Peyer's patch (tissue), 4 donors: ENCODE measurements at regions not wholly inside any gene's neighbourhood (a gene's known extent, or its start where the extent isn't known, plus 50 kb on each side); places are given as distances from the start of the nearest gene placed in this dataset.

Experiments used
- CTCF ChIP-seq, 6 experiments: fragments of 450-650 bp in 4 of 6; fragments of 200-600 bp in 2 of 6; sonication (generic) in 1 of 6; IDR thresholded peaks; one replicate each; pipeline ENCODE4 v1.5.1; 2017 to 2019; ENCODE audit warnings: antibody characterized with exemption in 6 of 6, mild to moderate bottlenecking in 3 of 6, moderate library complexity in 1 of 6
- POLR2A ChIP-seq, 2 donors: fragments of 450-650 bp; IDR thresholded peaks; one replicate each; pipeline ENCODE4 v1.5.1; 2017; ENCODE audit warnings: antibody characterized with exemption in 2 of 2, mild to moderate bottlenecking in 2 of 2, moderate library complexity in 2 of 2

- TF ChIP-seq POLR2A (IDR thresholded peaks at IDR 0.05) (no peak), CTCF (IDR thresholded peaks at IDR 0.05) (no peak)
Observed at GRCh38 chr6:128648022-128648598, 127.7 kb upstream of the PTPRK start.
